Upper lobe of left lung (tissue), 6 donors: ENCODE measurements at regions not wholly inside any gene's neighbourhood (a gene's known extent, or its start where the extent isn't known, plus 50 kb on each side); places are given as distances from the start of the nearest gene placed in this dataset.

ENCODE experiments used
- ATAC-seq, 2 donors: fragments of 200-7000 bp; cut with Tn5 transposase; one replicate each; pipeline ENCODE4 v1.9.1; 2022; ENCODE audit warnings: mild to moderate bottlenecking in 2 of 2, moderate library complexity in 2 of 2; ENCODE audit not compliant: low FRiP score in 2 of 2
- DNase-seq, 2 donors: peaks; one replicate each; pipeline ENCODE4 v3.0.0-alpha.2; 2019 to 2020
- H3K27ac ChIP-seq, 4 donors: fragments of 200-600 bp; sonication (generic); one replicate each; pipeline ENCODE4 v1.5.1; 2016 to 2019
- H3K27me3 ChIP-seq, 4 donors: fragments of 200-600 bp; sonication (generic); one replicate each; pipeline ENCODE4 v1.5.1; 2017 to 2019
- H3K36me3 ChIP-seq, 4 donors: fragments of 200-600 bp; sonication (generic); one replicate each; pipeline ENCODE4 v1.5.1; 2016 to 2019
- H3K4me1 ChIP-seq, 4 donors: fragments of 200-600 bp; sonication (generic); one replicate each; pipeline ENCODE4 v1.5.1; 2018 to 2019
- H3K4me3 ChIP-seq, 4 donors: fragments of 200-600 bp; sonication (generic); one replicate each; pipeline ENCODE4 v1.5.1; 2017 to 2019; ENCODE audit warnings: mild to moderate bottlenecking in 2 of 4, moderate library complexity in 1 of 4
- H3K9me3 ChIP-seq, 4 donors: fragments of 200-600 bp; sonication (generic); one replicate each; pipeline ENCODE4 v1.5.1; 2018 to 2019
- EP300 ChIP-seq, 4 donors: sonication (generic); formaldehyde crosslinking; IDR thresholded peaks; one replicate each; pipeline ENCODE4 v1.5.1; 2017; ENCODE audit warnings: antibody characterized with exemption in 4 of 4, control low read depth in 2 of 4
- POLR2A ChIP-seq, 4 donors: fragments of 450-650 bp; IDR thresholded peaks; one replicate each; pipeline ENCODE4 v1.5.1; 2016 to 2017; ENCODE audit warnings: antibody characterized with exemption in 4 of 4, mild to moderate bottlenecking in 2 of 4
- POLR2AphosphoS5 ChIP-seq, 2 donors: sonication (generic); formaldehyde crosslinking; IDR thresholded peaks; one replicate each; pipeline ENCODE4 v1.5.1; 2017; ENCODE audit warnings: antibody characterized with exemption in 2 of 2
- WGBS, 2 donors: methylation state at CpG; one replicate each; pipeline ENCODE4 v1.1.5; 2017 to 2018; 5-methylcytosine and 5-hydroxymethylcytosine counted together
- TF ChIP-seq, protein P1 (sequence below), 6 experiments: fragments of 450-650 bp in 4 of 6; fragments of 200-600 bp in 2 of 6; sonication (generic) in 2 of 6; IDR thresholded peaks; one replicate each; pipeline ENCODE4 v1.5.1; 2016 to 2019; ENCODE audit warnings: antibody characterized with exemption in 6 of 6
- donor health status: DM: no; HTN: no; CAD: no; lungs with moderate emphysema.
- donor health status: DM: no; HTN: yes; CAD: no; lungs with severe emphysema.

DNA sequence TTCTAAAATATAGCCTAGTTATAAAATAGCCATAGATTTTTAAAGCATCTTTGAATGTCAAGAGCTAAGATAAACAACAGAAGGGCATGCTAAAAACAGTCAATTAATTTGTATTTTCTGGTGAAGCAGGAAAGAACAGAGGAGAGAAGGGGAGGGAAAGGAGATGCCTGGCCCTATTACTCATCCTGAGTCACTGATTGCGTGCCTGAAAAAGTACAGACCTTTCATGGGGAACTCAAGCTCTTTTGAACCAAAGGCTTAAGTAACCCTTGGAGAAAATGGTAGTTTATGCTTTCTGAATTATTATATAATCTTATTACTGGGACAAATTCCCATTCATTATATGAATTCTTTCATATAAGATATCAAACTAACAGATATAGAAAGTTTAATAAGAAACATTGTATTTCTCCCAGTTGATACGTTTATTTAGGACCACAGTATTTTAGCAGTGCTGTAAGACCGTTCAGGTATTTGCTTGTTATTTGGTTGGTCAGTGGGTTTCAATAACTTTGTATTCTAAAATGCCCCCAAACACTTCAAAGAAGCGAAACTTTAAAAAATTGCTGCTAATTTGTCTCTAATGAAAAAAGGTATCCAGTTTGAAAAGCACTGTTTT, 151.3 kb downstream of the HGF start:
- no peaks in the 10 kb centered on the region for H3K9me3 ChIP-seq
- DNase-seq (no peak), ATAC-seq (peak in 1 of 2 donors; percentile 71)
- 84% methylated on average over 4 of the region's 4 CpGs for WGBS, 2 donors
- no peak overlapping the region for H3K4me3 ChIP-seq
- no peaks in the 10 kb centered on the region for H3K36me3 ChIP-seq
- H3K27me3 ChIP-seq: no peaks in the 10 kb centered on the region
- H3K4me1 ChIP-seq: no peaks in the 10 kb centered on the region
- H3K27ac ChIP-seq: no peak overlapping the region
- TF ChIP-seq POLR2A (IDR thresholded peaks at IDR 0.05): no peak
- TF ChIP-seq, protein P1, sequence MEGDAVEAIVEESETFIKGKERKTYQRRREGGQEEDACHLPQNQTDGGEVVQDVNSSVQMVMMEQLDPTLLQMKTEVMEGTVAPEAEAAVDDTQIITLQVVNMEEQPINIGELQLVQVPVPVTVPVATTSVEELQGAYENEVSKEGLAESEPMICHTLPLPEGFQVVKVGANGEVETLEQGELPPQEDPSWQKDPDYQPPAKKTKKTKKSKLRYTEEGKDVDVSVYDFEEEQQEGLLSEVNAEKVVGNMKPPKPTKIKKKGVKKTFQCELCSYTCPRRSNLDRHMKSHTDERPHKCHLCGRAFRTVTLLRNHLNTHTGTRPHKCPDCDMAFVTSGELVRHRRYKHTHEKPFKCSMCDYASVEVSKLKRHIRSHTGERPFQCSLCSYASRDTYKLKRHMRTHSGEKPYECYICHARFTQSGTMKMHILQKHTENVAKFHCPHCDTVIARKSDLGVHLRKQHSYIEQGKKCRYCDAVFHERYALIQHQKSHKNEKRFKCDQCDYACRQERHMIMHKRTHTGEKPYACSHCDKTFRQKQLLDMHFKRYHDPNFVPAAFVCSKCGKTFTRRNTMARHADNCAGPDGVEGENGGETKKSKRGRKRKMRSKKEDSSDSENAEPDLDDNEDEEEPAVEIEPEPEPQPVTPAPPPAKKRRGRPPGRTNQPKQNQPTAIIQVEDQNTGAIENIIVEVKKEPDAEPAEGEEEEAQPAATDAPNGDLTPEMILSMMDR (IDR thresholded peaks at IDR 0.05): no peak
- no peak for TF ChIP-seq EP300 (IDR thresholded peaks at IDR 0.05)
- no peak for TF ChIP-seq POLR2AphosphoS5 (IDR thresholded peaks at IDR 0.05)

DNA sequence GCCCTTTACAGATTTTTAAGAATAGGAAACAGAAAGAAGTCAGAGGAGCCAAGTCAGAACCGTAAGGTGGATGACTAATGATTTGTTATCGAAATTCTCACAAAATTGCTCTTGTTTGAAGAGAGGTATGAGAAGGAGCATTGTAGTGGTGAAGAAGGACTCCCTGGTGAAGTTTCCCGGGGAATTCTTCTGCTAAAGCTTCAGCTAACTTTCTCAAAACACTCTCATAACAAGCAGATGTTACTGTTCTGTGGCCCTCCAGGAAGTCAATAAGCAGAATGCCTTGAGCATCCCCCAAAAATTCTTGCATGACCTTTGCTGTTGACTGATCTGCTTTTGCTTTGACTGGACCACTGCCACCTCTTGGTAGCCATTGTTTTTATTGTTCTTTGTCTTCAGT, 152.9 kb downstream of the HGF start:
- Histone ChIP-seq H3K4me3 (no peak overlapping the region), H3K27ac (no peak overlapping the region), H3K36me3 (no peaks in the 10 kb centered on the region), H3K4me1 (no peaks in the 10 kb centered on the region), H3K9me3 (no peaks in the 10 kb centered on the region), H3K27me3 (no peaks in the 10 kb centered on the region)
- WGBS, 2 donors: 77 to 82% methylated on average over 3 of the region's 3 CpGs
- DNase-seq (no peak), ATAC-seq (no peak)
- TF ChIP-seq POLR2AphosphoS5 (IDR thresholded peaks at IDR 0.05) (no peak), EP300 (IDR thresholded peaks at IDR 0.05) (no peak), POLR2A (IDR thresholded peaks at IDR 0.05) (no peak)
- TF ChIP-seq, protein P1 (IDR thresholded peaks at IDR 0.05): no peak

DNA sequence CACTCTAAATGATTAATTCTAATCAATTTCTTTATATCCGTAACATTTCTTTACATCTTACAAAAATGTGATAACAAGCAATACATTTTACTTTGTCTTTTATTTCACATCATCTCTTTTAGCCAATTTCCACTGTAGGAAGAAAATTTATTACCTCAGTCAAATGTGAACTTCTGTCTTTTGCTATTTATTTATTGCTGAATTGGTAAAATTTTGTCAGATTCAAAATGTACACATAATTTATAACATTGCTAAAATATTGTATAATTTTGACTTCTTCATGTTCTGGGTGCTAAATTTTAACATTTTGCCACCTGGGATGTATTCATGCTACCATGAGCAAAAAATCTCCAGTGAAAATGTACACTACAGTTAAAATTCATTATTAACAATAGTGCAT, 158.0 kb downstream of the HGF start:
- Histone ChIP-seq H3K27ac (no peak overlapping the region), H3K27me3 (no peaks in the 10 kb centered on the region), H3K9me3 (no peaks in the 10 kb centered on the region), H3K4me3 (no peak overlapping the region), H3K36me3 (no peaks in the 10 kb centered on the region), H3K4me1 (no peaks in the 10 kb centered on the region)
- no peak for TF ChIP-seq POLR2A (IDR thresholded peaks at IDR 0.05)
- TF ChIP-seq, protein P1 (IDR thresholded peaks at IDR 0.05): no peak
- no peak for TF ChIP-seq EP300 (IDR thresholded peaks at IDR 0.05)
- ATAC-seq (no peak), DNase-seq (no peak)
- 97 to 99% methylated on average over 1 of the region's 1 CpG for WGBS, 2 donors

DNA sequence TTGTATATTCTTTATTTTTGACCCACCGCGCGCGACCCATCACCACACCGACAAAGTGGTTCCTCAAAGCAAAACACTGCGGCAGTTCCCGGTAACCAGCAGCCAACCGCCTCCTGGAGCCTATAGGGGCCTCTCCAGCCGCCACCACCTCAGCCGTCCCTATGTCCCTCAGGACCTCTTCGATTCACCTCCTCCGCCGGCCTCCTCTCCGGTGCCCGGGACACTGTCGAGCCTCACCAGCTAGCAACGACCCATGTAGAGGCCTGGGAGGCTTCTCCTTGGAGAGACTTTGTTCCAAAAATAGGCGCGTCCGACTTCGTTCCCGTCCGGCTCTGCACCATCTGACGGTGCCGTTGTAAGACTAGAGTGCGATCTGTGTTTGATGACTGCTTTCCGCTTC, 158.8 kb downstream of the HGF start:
- 87 to 88% methylated on average over 27 of the region's 27 CpGs for WGBS, 2 donors
- no peaks in the 10 kb centered on the region for H3K36me3 ChIP-seq
- TF ChIP-seq, protein P1 (IDR thresholded peaks at IDR 0.05): no peak
- TF ChIP-seq POLR2A (IDR thresholded peaks at IDR 0.05) (no peak), EP300 (IDR thresholded peaks at IDR 0.05) (no peak), POLR2AphosphoS5 (IDR thresholded peaks at IDR 0.05) (no peak)
- DNase-seq (peak in 1 of 2 donors; percentile 67), ATAC-seq (no peak)
- H3K27me3 ChIP-seq: no peaks in the 10 kb centered on the region
- H3K27ac ChIP-seq: no peak overlapping the region
- H3K4me3 ChIP-seq: no peak overlapping the region
- no peaks in the 10 kb centered on the region for H3K9me3 ChIP-seq
- no peaks in the 10 kb centered on the region for H3K4me1 ChIP-seq

DNA sequence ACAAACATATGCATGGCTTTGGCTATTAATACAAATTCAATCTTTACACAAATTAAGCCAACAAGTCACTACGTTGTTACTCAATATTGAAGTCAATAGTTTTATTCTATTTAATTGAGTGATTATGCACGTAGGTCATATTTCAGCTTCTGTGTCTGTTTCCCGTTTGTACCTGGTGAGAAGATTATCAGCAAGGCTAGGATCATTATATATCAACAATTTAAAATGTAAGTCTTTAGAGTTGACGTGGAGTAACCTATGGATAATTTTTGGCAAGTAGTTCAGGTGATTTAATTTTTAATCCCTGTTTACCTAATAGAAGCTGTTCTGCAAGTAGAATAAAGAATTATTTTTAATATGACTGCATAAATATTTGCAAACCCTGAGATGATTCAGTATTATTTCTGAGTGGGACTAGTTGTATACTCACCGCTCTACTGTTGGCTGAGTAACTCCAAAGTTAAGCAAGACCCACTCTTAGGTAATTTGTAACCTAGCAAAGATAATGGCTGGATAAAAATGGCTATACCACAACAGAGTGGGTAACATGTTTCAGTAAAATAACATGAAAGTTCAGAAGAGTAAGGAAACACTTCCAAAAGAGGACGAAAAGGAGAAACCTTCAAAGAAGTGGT, 161.0 kb downstream of the HGF start:
- DNase-seq (no peak), ATAC-seq (no peak)
- Histone ChIP-seq H3K4me1 (no peaks in the 10 kb centered on the region), H3K36me3 (no peaks in the 10 kb centered on the region), H3K9me3 (no peaks in the 10 kb centered on the region), H3K27me3 (no peaks in the 10 kb centered on the region), H3K4me3 (no peak overlapping the region), H3K27ac (no peak overlapping the region)
- no peak for TF ChIP-seq POLR2AphosphoS5 (IDR thresholded peaks at IDR 0.05)
- TF ChIP-seq, protein P1 (IDR thresholded peaks at IDR 0.05): no peak
- TF ChIP-seq EP300 (IDR thresholded peaks at IDR 0.05): no peak
- TF ChIP-seq POLR2A (IDR thresholded peaks at IDR 0.05): no peak
- WGBS, 2 donors: 70 to 73% methylated on average over 6 of the region's 6 CpGs
